ENCODE measurements at regions not wholly inside any gene's neighbourhood (a gene's known extent, or its start where the extent isn't known, plus 50 kb on each side); places are given as distances from the start of the nearest gene placed in this dataset.

DNA sequence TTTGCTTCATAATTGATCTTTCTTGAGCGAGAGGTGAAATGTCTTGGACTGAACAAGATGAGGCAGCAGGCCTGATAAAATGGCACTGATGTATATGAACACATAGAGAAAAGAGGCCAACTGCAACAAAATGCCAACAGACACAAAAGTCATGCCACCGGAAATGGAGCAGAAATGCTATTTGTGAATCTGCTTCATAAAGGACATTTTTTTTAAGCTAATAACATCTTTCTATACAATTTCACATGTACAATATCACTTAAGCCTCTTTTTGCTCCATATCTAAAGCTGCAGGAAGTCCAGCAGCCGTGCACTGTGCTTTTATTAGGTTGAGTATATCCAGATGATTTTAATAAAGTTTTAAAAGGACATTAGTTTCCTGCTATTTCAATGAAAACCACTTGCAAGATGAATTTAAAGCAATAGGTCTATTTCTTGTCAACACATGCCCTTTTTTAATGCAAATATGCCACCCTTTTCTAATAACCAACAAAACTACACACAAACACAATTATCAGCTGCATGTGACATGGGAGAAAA lies 169.2 kb upstream of the ADAMTS9 start:
- Histone ChIP-seq H3K4me3 (no peak overlapping the region), H3K4me1 (replicated peaks in 1 of 2) (peaks cover 0 to 20% of the 10 kb centered on the region in 2 donors), H3K27ac (no peak overlapping the region)
- in situ Hi-C loops (cut with MboI; ENCODE audit: low pct_unique_long_range_greater_than_20kb in 2 of 9, low sequenced_read_pairs in 9 of 9, unreplicated experiment in 9 of 9): no loop called here
- WGBS, 10 experiments: 52 to 100% (median 86%) methylated on average over 1 to 3 of the region's 3 CpGs; no CpG with 5 or more reads in 1 of the 10 experiments
- no peak for ATAC-seq (replicated peaks in 6 of 8)

- no peak overlapping the region for H3K4me3 ChIP-seq
- in situ Hi-C loops (cut with MboI; ENCODE audit: low pct_unique_long_range_greater_than_20kb in 2 of 9, low sequenced_read_pairs in 9 of 9, unreplicated experiment in 9 of 9): no loop called here
- 78 to 100% (median 100%) methylated on average over 1 of the region's 1 CpG for WGBS, 10 experiments
- H3K4me1 ChIP-seq (replicated peaks in 1 of 2): peaks cover 0 to 15% of the 10 kb centered on the region in 2 donors
- no peak overlapping the region for H3K27ac ChIP-seq
- no peak for ATAC-seq (replicated peaks in 6 of 8)
Measured at GRCh38 chr3:64856106-64856505, 168.3 kb upstream of the ADAMTS9 start.

- ATAC-seq (replicated peaks in 6 of 8): no peak
- 40 to 100% (median 77%) methylated on average over 1 to 2 of the region's 2 CpGs; no CpG with 5 or more reads in 2 of the 10 experiments for WGBS, 10 experiments
Measured at GRCh38 chr3:64853456-64853855, 165.7 kb upstream of the ADAMTS9 start.

GRCh38 chr3:64852738-64853137 lies 164.9 kb upstream of the ADAMTS9 start:
- no peak overlapping the region for H3K27ac ChIP-seq
- no peak overlapping the region for H3K4me3 ChIP-seq
- in situ Hi-C loops (cut with MboI; ENCODE audit: low pct_unique_long_range_greater_than_20kb in 2 of 9, low sequenced_read_pairs in 9 of 9, unreplicated experiment in 9 of 9): no loop called here
- 31 to 100% (median 63%) methylated on average over 1 to 2 of the region's 2 CpGs; no CpG with 5 or more reads in 2 of the 10 experiments for WGBS, 10 experiments
- ATAC-seq (replicated peaks in 6 of 8): no peak
- peaks cover 0 to 15% of the 10 kb centered on the region in 2 donors for H3K4me1 ChIP-seq (replicated peaks in 1 of 2)

More at GRCh38 chr3:64853456-64853855, 165.7 kb upstream of the ADAMTS9 start:
- Histone ChIP-seq H3K4me3 (no peak overlapping the region), H3K27ac (no peak overlapping the region), H3K4me1 (replicated peaks in 1 of 2) (peaks cover 0 to 15% of the 10 kb centered on the region in 2 donors)
- in situ Hi-C loops (cut with MboI; ENCODE audit: low pct_unique_long_range_greater_than_20kb in 2 of 9, low sequenced_read_pairs in 9 of 9, unreplicated experiment in 9 of 9): no loop called here

DNA sequence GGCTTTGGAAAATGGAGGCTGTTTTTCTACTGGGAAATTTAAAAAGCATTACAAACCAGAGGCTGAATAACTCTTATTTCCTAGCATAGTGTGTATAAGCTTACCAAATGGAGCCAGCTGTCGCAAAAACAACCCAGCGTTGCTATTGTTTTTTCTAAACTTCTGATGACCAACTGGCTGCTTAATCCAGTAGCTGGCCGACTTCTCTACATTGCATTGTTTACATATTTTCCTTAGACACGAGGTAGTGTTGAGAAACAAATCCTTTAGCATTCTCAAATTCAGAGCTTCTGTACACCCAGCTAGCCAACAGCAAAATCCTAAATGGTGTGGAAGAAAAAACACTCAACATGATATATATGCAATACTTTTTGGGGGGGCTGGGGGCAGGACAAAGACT lies 161.0 kb upstream of the ADAMTS9 start:
- Histone ChIP-seq H3K27ac (no peak overlapping the region), H3K4me3 (no peak overlapping the region), H3K4me1 (replicated peaks in 1 of 2) (peaks cover 0 to 14% of the 10 kb centered on the region in 2 donors)
- ATAC-seq (replicated peaks in 6 of 8): peak in 1 of 8 experiments; percentile 70
- WGBS, 10 experiments: 20 to 100% (median 91%) methylated on average over 1 to 4 of the region's 4 CpGs
- in situ Hi-C loops (cut with MboI; ENCODE audit: low pct_unique_long_range_greater_than_20kb in 2 of 9, low sequenced_read_pairs in 9 of 9, unreplicated experiment in 9 of 9): no loop called here

DNA sequence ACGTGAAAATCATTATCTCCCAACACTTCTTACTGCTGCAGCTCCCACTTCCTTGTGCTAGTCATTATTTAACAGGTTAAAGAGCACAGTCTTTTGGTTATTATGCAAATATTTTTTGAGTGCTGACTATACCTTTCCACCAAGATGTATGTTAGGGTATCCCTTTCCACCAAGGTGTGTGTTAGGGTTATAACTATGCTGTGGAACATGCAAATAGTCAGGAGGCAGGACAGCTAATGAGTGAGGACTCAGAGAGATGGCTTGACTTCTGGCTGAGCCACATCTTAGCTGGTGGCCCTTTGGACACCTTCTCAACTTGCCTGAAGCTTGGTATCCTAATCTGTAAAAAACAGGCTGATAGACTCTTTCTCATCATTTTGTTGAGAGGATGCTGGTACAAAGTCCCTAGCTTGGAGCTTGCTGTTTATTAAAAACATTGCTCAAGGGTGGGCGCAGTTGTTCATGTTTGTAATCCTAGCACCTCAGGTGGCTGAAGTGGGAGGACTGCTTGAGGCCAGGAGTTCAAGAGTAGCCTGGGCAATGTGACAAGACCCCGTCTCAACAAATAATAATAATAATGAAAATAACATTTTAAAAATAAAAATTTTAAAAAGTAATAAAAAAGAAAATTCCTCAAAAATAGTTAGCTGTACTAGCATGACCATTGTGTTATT lies 160.5 kb upstream of the ADAMTS9 start:
- Histone ChIP-seq H3K27ac (no peak overlapping the region), H3K4me1 (replicated peaks in 1 of 2) (peaks cover 0 to 14% of the 10 kb centered on the region in 2 donors), H3K4me3 (no peak overlapping the region)
- in situ Hi-C loops (cut with MboI; ENCODE audit: low pct_unique_long_range_greater_than_20kb in 2 of 9, low sequenced_read_pairs in 9 of 9, unreplicated experiment in 9 of 9): no loop called here
- WGBS, 10 experiments: 49 to 98% (median 91%) methylated on average over 2 to 3 of the region's 3 CpGs; no CpG with 5 or more reads in 1 of the 10 experiments
- no peak for ATAC-seq (replicated peaks in 6 of 8)

DNA sequence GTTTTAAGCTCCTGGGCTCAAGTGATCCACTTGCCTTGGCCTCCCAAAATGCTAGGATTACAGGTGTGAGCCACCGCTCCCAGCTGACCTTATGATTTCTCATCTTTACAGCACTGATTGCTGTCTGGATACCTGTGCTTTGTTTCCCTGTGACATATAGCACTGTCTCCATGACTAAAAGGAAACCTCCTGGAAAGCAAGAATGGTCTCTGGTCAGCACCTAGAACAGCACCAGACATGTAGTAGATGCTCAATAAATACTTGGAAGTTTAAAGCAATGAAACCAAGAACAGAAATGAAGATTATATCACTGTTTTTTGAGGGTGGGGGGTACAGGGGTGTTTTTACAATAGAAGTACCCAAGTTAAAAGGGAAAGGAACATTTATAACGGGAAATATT lies 156.8 kb upstream of the ADAMTS9 start:
- 20 to 100% (median 100%) methylated on average over 1 to 2 of the region's 2 CpGs; no CpG with 5 or more reads in 1 of the 10 experiments for WGBS, 10 experiments
- peaks cover 0 to 11% of the 10 kb centered on the region in 2 donors for H3K4me1 ChIP-seq (replicated peaks in 1 of 2)
- H3K27ac ChIP-seq: no peak overlapping the region
- H3K4me3 ChIP-seq: no peak overlapping the region
- ATAC-seq (replicated peaks in 6 of 8): no peak
- in situ Hi-C loops (cut with MboI; ENCODE audit: low pct_unique_long_range_greater_than_20kb in 2 of 9, low sequenced_read_pairs in 9 of 9, unreplicated experiment in 9 of 9): no loop called here

DNA sequence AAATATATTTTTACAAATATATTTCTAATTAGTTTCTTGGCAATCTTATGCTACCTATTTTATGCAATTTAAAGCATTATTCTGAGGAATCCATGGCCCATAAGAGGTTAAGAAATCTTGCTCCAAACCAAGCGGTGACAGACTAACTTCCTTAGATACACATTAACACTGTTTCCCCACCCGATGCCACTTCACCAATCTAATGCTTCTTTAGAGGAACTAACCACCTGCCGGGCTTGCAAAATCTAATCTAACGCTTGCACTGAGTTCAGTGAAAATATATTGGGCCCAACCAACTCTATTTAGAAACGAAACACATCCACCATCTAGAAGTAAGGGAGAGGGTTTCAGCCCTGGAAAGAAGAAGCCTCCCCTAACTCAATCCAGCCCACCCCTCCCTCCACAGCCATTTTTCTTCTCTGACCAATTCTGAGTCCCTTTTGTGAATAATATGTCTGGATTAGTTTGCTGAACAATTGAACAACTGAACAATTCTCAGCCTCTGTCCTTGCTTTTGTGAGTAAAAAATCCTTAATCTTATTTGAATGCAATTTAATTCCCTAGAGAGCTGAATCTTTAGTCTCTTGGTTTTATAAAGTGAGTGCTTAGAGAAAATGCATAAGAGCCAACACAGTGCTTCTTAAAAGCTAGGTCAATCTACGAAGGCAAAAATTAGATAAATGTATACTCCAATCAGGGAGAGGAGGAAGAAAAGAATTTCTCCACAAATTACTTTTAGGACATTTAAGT lies 150.4 kb upstream of the ADAMTS9 start:
- 57 to 100% (median 71%) methylated on average over 1 to 6 of the region's 6 CpGs for WGBS, 10 experiments
- ATAC-seq (replicated peaks in 6 of 8): no peak
- Histone ChIP-seq H3K4me3 (no peak overlapping the region), H3K27ac (no peak overlapping the region), H3K4me1 (replicated peaks in 1 of 2) (peaks cover 0 to 9% of the 10 kb centered on the region in 2 donors)
- in situ Hi-C loops (cut with MboI; ENCODE audit: low pct_unique_long_range_greater_than_20kb in 2 of 9, low sequenced_read_pairs in 9 of 9, unreplicated experiment in 9 of 9): no loop called here

DNA sequence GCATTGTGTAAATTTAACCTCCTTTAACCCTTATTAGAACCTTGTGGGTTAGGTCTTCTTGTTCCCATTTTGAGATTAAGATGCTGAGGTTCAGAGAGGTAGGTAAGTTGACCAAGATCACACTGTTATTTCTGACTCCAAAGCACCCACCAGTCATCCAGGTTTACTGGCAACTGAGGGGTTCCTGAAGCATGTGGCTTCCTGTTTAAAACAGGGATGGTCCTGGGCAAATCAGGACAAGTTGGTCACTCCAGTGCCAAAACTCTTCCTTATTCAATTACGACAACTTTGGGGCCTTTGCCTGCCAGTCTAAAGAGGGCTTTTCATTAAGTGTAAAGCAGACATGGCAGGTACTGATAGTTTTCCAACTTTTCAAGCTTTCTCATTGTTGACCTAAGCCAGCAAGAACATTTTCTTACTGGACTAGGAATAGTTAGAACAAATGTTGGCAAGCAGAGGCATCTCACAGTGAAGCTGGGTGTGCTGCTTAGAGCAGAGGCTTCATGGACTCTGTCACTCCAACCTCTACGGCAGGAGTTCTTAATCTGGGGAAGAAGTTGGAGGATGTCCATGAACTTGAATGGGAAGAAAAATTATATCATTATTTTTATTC lies 149.4 kb upstream of the ADAMTS9 start:
- ATAC-seq (replicated peaks in 6 of 8): peak in 1 of 8 experiments; percentile 48
- in situ Hi-C loops (cut with MboI; ENCODE audit: low pct_unique_long_range_greater_than_20kb in 2 of 9, low sequenced_read_pairs in 9 of 9, unreplicated experiment in 9 of 9): no loop called here
- WGBS, 10 experiments: 38 to 100% (median 83%) methylated on average over 1 to 2 of the region's 2 CpGs; no CpG with 5 or more reads in 2 of the 10 experiments
- Histone ChIP-seq H3K27ac (no peak overlapping the region), H3K4me1 (replicated peaks in 1 of 2) (peaks cover 0 to 9% of the 10 kb centered on the region in 2 donors), H3K4me3 (no peak overlapping the region)

- in situ Hi-C loops (cut with MboI; ENCODE audit: low pct_unique_long_range_greater_than_20kb in 2 of 9, low sequenced_read_pairs in 9 of 9, unreplicated experiment in 9 of 9): no loop called here
- H3K4me1 ChIP-seq (replicated peaks in 1 of 2): peaks cover 0 to 9% of the 10 kb centered on the region in 2 donors
- ATAC-seq (replicated peaks in 6 of 8): no peak
- no peak overlapping the region for H3K27ac ChIP-seq
- WGBS, 10 experiments: 43 to 100% (median 80%) methylated on average over 1 of the region's 2 CpGs; no CpG with 5 or more reads in 5 of the 10 experiments
- H3K4me3 ChIP-seq: no peak overlapping the region
Measured at GRCh38 chr3:64836097-64836496, 148.3 kb upstream of the ADAMTS9 start.

GRCh38 chr3:64832098-64832497 lies 144.3 kb upstream of the ADAMTS9 start:
- Histone ChIP-seq H3K4me1 (replicated peaks in 1 of 2) (peaks cover 0 to 13% of the 10 kb centered on the region in 2 donors), H3K4me3 (no peak overlapping the region), H3K27ac (no peak overlapping the region)
- in situ Hi-C loops (cut with MboI; ENCODE audit: low pct_unique_long_range_greater_than_20kb in 2 of 9, low sequenced_read_pairs in 9 of 9, unreplicated experiment in 9 of 9): no loop called here
- no peak for ATAC-seq (replicated peaks in 6 of 8)
- 0 to 100% (median 69%) methylated on average over 1 to 5 of the region's 5 CpGs; no CpG with 5 or more reads in 4 of the 10 experiments for WGBS, 10 experiments

DNA sequence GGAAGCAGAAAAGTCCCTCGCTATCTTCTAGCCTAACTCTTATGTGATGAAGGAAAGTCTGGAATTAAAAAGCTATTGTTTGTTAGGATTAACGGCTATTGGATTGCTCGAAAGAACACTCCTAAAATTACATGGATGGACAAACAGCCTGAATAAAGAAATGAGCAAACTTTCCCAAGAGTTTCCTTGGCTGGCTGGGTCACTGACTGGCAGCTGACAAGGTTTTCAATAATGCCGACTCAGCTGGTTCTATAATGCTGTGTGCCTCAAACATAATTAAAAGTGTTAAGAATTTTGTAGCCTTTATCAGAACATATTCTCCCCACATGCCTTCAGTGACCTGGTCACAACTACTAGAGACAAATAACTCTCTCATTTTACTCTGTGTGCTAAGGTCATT lies 142.9 kb upstream of the ADAMTS9 start:
- Histone ChIP-seq H3K4me3 (no peak overlapping the region), H3K27ac (no peak overlapping the region), H3K4me1 (replicated peaks in 1 of 2) (peaks cover 0 to 13% of the 10 kb centered on the region in 2 donors)
- 25 to 100% (median 79%) methylated on average over 2 to 4 of the region's 4 CpGs for WGBS, 10 experiments
- ATAC-seq (replicated peaks in 6 of 8): no peak
- in situ Hi-C loops (cut with MboI; ENCODE audit: low pct_unique_long_range_greater_than_20kb in 2 of 9, low sequenced_read_pairs in 9 of 9, unreplicated experiment in 9 of 9): no loop called here

DNA sequence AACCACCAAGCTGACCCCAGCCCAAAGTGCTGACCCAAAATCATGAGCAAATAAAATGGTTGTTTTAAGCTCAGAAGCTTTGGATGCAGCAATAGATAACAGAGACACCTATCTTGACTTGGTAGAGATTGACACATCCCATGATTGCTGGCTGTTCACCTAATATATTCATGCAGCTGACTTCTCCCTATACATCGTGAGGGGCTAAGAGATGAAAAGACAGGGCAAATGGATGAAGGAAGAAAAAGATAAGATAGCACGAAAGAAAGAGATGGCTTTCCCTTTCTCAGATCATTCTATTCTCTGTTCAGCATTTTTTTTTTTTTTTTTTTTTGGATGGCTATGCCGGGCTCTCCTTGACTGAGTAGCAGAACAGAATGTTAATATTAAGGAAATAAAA lies 141.5 kb upstream of the ADAMTS9 start:
- ATAC-seq (replicated peaks in 6 of 8): no peak
- H3K4me3 ChIP-seq: no peak overlapping the region
- H3K4me1 ChIP-seq (replicated peaks in 1 of 2): peaks cover 0 to 13% of the 10 kb centered on the region in 2 donors
- WGBS, 10 experiments: 43 to 100% (median 90%) methylated on average over 2 to 3 of the region's 3 CpGs; no CpG with 5 or more reads in 2 of the 10 experiments
- H3K27ac ChIP-seq: no peak overlapping the region
- in situ Hi-C loops (cut with MboI; ENCODE audit: low pct_unique_long_range_greater_than_20kb in 2 of 9, low sequenced_read_pairs in 9 of 9, unreplicated experiment in 9 of 9): no loop called here
